ENCODE measurements at regions not wholly inside any gene's neighbourhood (a gene's known extent, or its start where the extent isn't known, plus 50 kb on each side); places are given as distances from the start of the nearest gene placed in this dataset.

DNA sequence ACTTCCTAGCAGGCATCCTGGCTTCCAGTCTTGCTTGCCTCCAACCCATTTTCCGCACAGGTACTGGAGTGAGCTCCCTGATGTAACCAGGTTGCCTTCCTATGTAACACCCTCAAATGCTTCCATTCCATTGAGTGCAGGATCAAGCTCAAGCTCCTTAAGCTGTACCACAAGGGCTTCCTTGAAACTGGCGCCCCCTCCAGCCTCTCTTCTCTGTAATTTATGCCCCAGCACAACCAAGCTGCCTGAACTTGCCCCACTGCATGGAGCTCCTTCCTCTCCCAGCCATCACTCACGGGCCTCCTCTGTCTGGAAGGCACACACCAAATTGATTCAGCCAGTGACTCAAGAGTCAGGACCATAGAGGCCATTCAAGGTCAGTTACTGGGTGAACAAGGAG is 234.8 kb upstream of the RPL38 start:
- POLR2A ChIA-PET (ENCODE audit: low non-redundant PET), result no interaction called here
- TF ChIP-seq CTCF (conservative IDR thresholded peaks at IDR 0.05; ENCODE audit: low read depth), result no peak
- no peak overlapping the region for H3K27ac ChIP-seq
- DNase-seq (ENCODE audit: low spot score), result no peak
- CTCF ChIA-PET, result interaction anchor here (1.0 kb wide), 1 partner anchor 9 kb away, joined by 3 read pairs; no protein-coding TSS in a partner anchor

DNA sequence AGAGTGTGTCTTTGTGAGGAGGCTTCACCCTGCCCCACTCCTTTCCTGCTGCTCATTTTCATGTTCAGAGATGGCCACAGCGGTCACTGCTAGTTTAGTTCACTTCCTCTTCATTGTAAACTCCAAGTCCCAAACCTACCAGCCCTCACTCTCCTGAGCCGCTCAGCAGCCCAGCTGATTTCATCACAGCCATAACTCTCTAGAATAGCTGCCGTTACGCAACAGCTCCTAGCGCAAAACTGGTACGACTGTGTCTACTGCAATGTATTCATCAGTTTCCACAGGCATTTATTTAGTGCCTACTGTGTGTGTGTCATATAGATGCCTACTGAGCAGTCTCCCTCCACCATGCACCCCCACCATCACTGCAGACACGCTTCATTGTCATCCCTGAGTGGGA is 233.5 kb upstream of the RPL38 start:
- POLR2A ChIA-PET (ENCODE audit: low non-redundant PET), result no interaction called here
- TF ChIP-seq CTCF (conservative IDR thresholded peaks at IDR 0.05; ENCODE audit: low read depth), result no peak
- DNase-seq (ENCODE audit: low spot score), result peak; percentile 30
- H3K27ac ChIP-seq, result no peak overlapping the region
- CTCF ChIA-PET, result interaction anchor here (0.7 to 1.0 kb wide), 3 partner anchors 19 to 409 kb away, joined by 3 read pairs; no protein-coding TSS in a partner anchor

DNA sequence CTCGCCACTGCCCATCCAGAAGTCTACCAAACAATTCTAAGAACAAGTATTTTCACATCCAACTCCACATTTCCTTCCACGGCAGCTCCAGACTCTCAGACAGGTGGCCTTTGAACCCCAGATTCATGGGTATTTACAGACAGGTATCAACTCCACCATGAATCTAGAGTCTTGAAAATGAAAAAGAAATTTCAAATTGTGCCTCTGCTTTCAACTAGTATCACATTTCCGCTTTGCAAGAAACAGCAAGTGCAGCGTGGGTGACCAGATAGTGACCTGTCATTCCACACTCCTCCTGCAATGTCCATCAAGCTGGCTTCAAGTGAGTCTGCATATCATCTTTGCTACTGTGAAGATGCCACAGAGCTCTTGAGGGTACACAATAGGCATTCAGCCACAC is 232.4 kb upstream of the RPL38 start:
- ChIA-PET POLR2A (ENCODE audit: low non-redundant PET) (no interaction called here), CTCF (no interaction called here)
- no peak overlapping the region for H3K27ac ChIP-seq
- TF ChIP-seq CTCF (conservative IDR thresholded peaks at IDR 0.05; ENCODE audit: low read depth), result no peak
- no peak for DNase-seq (ENCODE audit: low spot score)

DNA sequence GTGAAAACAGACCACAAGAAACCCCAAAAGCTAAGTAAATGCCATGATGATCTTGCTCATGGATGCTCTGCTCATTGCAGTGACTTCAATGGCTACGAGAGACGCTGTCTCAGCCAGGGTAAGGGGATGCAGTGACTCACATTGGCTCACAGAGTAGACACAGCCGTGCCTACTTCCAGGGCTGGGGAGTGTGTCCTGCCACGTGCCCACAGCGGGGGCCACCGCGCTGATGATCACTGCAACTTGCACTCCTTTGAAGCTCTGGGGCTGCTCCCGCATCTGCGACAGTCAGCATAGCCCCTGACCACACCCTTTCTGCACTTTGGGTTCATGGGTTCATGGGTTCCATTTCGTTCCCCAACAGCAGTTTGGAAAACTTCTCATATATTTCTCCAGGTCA is 231.4 kb upstream of the RPL38 start:
- no peak for DNase-seq (ENCODE audit: low spot score)
- no peak overlapping the region for H3K27ac ChIP-seq
- no peak for TF ChIP-seq CTCF (conservative IDR thresholded peaks at IDR 0.05; ENCODE audit: low read depth)
- CTCF ChIA-PET, result no interaction called here
- POLR2A ChIA-PET (ENCODE audit: low non-redundant PET), result no interaction called here

DNA sequence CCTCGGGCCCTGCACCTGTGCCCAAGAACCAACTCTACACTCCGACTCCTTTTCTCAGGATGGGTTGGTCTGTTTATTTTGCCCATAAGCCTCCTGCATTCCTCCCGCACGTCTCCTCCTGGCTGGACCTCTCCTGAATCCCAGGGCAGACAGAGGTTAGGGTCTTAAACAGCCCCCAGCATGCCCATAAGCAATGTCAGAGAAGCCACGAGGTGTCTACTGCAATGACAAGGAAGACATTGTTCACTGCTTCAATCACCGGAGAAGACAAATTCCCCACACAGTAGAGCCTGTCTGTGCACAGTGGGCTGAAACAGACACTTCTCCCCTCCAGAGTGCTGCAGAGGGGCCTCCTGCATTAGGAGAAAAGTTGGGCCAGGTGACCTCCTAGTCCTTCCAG is 230.6 kb upstream of the RPL38 start:
- CTCF ChIA-PET, result no interaction called here

GRCh38 chr17:73973586-73974409 is 229.7 kb upstream of the RPL38 start:
- DNase-seq (ENCODE audit: low spot score), result no peak
- POLR2A ChIA-PET (ENCODE audit: low non-redundant PET), result no interaction called here
- CTCF ChIA-PET, result no interaction called here
- no peak overlapping the region for H3K27ac ChIP-seq
- no peak for TF ChIP-seq CTCF (conservative IDR thresholded peaks at IDR 0.05; ENCODE audit: low read depth)

More for the DNA sequence above, 230.6 kb upstream of the RPL38 start:
- no peak for DNase-seq (ENCODE audit: low spot score)
- POLR2A ChIA-PET (ENCODE audit: low non-redundant PET), result no interaction called here
- TF ChIP-seq CTCF (conservative IDR thresholded peaks at IDR 0.05; ENCODE audit: low read depth), result no peak
- no peak overlapping the region for H3K27ac ChIP-seq
